Smooth muscle cell (in vitro differentiated cells): ENCODE measurements at regions not wholly inside any gene's neighbourhood (a gene's known extent, or its start where the extent isn't known, plus 50 kb on each side); places are given as distances from the start of the nearest gene placed in this dataset.

Source experiments
- DNase-seq: peaks from one replicate; lab custom pipeline; 2025; ENCODE audit not compliant: unreplicated experiment; lab: John Stamatoyannopoulos, UW
- H2AFZ ChIP-seq: fragments of 200-600 bp; sonication (generic); 2 replicates; pipeline ENCODE4 v1.6.0; 2016; ENCODE audit warnings: antibody characterized with exemption, low read depth, mild to moderate bottlenecking
- H3F3A ChIP-seq: fragments of 200-600 bp; sonication (generic); 2 replicates; pipeline ENCODE4 v1.6.0; 2017; ENCODE audit warnings: antibody characterized with exemption, low read depth
- H3K27ac ChIP-seq: fragments of 200-600 bp; sonication (generic); 2 replicates; pipeline ENCODE4 v1.5.1; 2016; ENCODE audit warnings: low read depth, mild to moderate bottlenecking
- H3K27me3 ChIP-seq: fragments of 200-600 bp; sonication (generic); 2 replicates; pipeline ENCODE4 v1.6.1; 2016; ENCODE audit warnings: low read depth, mild to moderate bottlenecking
- H3K36me3 ChIP-seq: fragments of 200-600 bp; sonication (generic); 2 replicates; pipeline ENCODE4 v1.5.1; 2016; ENCODE audit warnings: low read depth
- H3K4me1 ChIP-seq: fragments of 200-600 bp; sonication (generic); 2 replicates; pipeline ENCODE4 v1.5.1; 2016; ENCODE audit warnings: low read depth
- H3K4me2 ChIP-seq: fragments of 200-600 bp; sonication (generic); 2 replicates; pipeline ENCODE4 v1.6.0; 2016; ENCODE audit warnings: mild to moderate bottlenecking
- H3K4me3 ChIP-seq: fragments of 200-600 bp; sonication (generic); 2 replicates; pipeline ENCODE4 v1.5.1; 2016; ENCODE audit warnings: mild to moderate bottlenecking
- H3K79me2 ChIP-seq: fragments of 200-600 bp; sonication (generic); 2 replicates; pipeline ENCODE4 v1.6.0; 2016; ENCODE audit warnings: low read depth, mild to moderate bottlenecking
- H3K9ac ChIP-seq: fragments of 200-600 bp; sonication (generic); 2 replicates; pipeline ENCODE4 v1.6.0; 2016; ENCODE audit warnings: low read depth
- H3K9me3 ChIP-seq: fragments of 200-600 bp; sonication (generic); replicated peaks from 2 replicates; pipeline ENCODE4 v1.5.1; 2016; ENCODE audit warnings: low read depth
- H4K20me1 ChIP-seq: fragments of 200-600 bp; sonication (generic); 2 replicates; pipeline ENCODE4 v1.6.0; 2016; ENCODE audit warnings: low read depth
- CTCF ChIP-seq: fragments of 200-600 bp; sonication (generic); IDR thresholded peaks from 2 replicates; pipeline ENCODE4 v1.5.1; 2017; ENCODE audit warnings: borderline replicate concordance, mild to moderate bottlenecking, antibody characterized with exemption; ENCODE audit not compliant: insufficient read depth, poor library complexity, severe bottlenecking
- WGBS: methylation state at CpG from one replicate; pipeline ENCODE4 v1.1.7; 2016; ENCODE audit warnings: low lambda C conversion rate; 5-methylcytosine and 5-hydroxymethylcytosine counted together

GRCh38 chr1:216866714-216867113, 143.5 kb upstream of the ESRRG start:
- no peak overlapping the region for H3K9ac ChIP-seq
- TF ChIP-seq CTCF, result no peak
- DNase-seq, result no peak
- H3K4me2 ChIP-seq, result no peak overlapping the region
- no peaks in the 10 kb centered on the region for H3K27me3 ChIP-seq
- no peaks in the 10 kb centered on the region for H3K79me2 ChIP-seq
- H2AFZ ChIP-seq, result no peak overlapping the region
- 59% methylated on average over 2 of the region's 2 CpGs for WGBS
- H3F3A ChIP-seq, result no peaks in the 10 kb centered on the region
- no peak overlapping the region for H3K4me3 ChIP-seq
- no peaks in the 10 kb centered on the region for H3K9me3 ChIP-seq
- no peak overlapping the region for H3K27ac ChIP-seq
- H3K4me1 ChIP-seq, result no peaks in the 10 kb centered on the region
- no peaks in the 10 kb centered on the region for H4K20me1 ChIP-seq
- no peaks in the 10 kb centered on the region for H3K36me3 ChIP-seq

- Histone ChIP-seq H3K36me3 (no peaks in the 10 kb centered on the region), H3K27me3 (peaks cover 6% of the 10 kb centered on the region), H2AFZ (no peak overlapping the region), H3K79me2 (no peaks in the 10 kb centered on the region), H3K27ac (no peak overlapping the region), H3K4me2 (no peak overlapping the region), H3K9ac (no peak overlapping the region), H3F3A (no peaks in the 10 kb centered on the region), H3K4me1 (no peaks in the 10 kb centered on the region), H4K20me1 (no peaks in the 10 kb centered on the region), H3K9me3 (no peaks in the 10 kb centered on the region), H3K4me3 (no peak overlapping the region)
- 81% methylated on average over 3 of the region's 3 CpGs for WGBS
- DNase-seq, result no peak
- TF ChIP-seq CTCF, result no peak
Observed at GRCh38 chr1:216855810-216856209, 132.6 kb upstream of the ESRRG start.

GRCh38 chr1:216854836-216855484, 131.7 kb upstream of the ESRRG start:
- no peak overlapping the region for H3K9ac ChIP-seq
- H3K9me3 ChIP-seq, result no peaks in the 10 kb centered on the region
- H3K4me2 ChIP-seq, result no peak overlapping the region
- no peak overlapping the region for H2AFZ ChIP-seq
- 85% methylated on average over 6 of the region's 6 CpGs for WGBS
- no peaks in the 10 kb centered on the region for H3F3A ChIP-seq
- no peaks in the 10 kb centered on the region for H3K4me1 ChIP-seq
- no peaks in the 10 kb centered on the region for H3K36me3 ChIP-seq
- H3K27me3 ChIP-seq, result peaks cover 6% of the 10 kb centered on the region
- H4K20me1 ChIP-seq, result no peaks in the 10 kb centered on the region
- H3K27ac ChIP-seq, result no peak overlapping the region
- H3K79me2 ChIP-seq, result no peaks in the 10 kb centered on the region
- DNase-seq, result no peak
- H3K4me3 ChIP-seq, result no peak overlapping the region
- TF ChIP-seq CTCF, result no peak

GRCh38 chr1:216851073-216851472, 127.8 kb upstream of the ESRRG start:
- no peaks in the 10 kb centered on the region for H3K27me3 ChIP-seq
- H3K4me2 ChIP-seq, result no peak overlapping the region
- H3K4me1 ChIP-seq, result no peaks in the 10 kb centered on the region
- H3K4me3 ChIP-seq, result no peak overlapping the region
- no peaks in the 10 kb centered on the region for H3F3A ChIP-seq
- 96% methylated on average over 2 of the region's 2 CpGs for WGBS
- H3K9me3 ChIP-seq, result no peaks in the 10 kb centered on the region
- no peak overlapping the region for H3K27ac ChIP-seq
- no peak overlapping the region for H3K9ac ChIP-seq
- no peak for DNase-seq
- no peak for TF ChIP-seq CTCF
- no peaks in the 10 kb centered on the region for H3K79me2 ChIP-seq
- H2AFZ ChIP-seq, result no peak overlapping the region
- H4K20me1 ChIP-seq, result no peaks in the 10 kb centered on the region
- H3K36me3 ChIP-seq, result no peaks in the 10 kb centered on the region
